ENCODE measurements at regions not wholly inside any gene's neighbourhood (a gene's known extent, or its start where the extent isn't known, plus 50 kb on each side); places are given as distances from the start of the nearest gene placed in this dataset.

DNA sequence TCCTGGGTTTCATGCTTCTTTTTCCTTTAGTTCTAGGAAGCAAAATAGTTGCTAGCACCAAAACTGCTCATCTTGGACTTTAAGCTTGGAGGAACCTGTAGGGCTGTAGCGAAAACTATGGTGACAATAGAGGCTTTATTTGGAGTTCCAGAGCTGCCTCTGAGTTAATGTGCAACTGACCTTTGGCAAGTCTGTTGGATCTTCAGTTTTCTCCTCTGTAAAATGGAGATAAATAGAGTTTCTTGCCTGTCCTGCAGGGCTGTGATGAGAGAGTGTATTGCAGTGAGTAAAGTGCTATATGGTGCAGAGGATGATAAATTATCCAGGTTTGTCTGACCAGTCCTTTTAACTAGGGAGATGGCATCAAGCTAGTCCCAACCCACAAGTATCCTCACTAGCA is 417.0 kb downstream of the MAN2A1 start:
- TF ChIP-seq POLR2AphosphoS5 (IDR thresholded peaks at IDR 0.05; ENCODE audit: low read depth, low read length) (no peak), SIN3A (IDR thresholded peaks at IDR 0.05; ENCODE audit: borderline replicate concordance, insufficient read depth, low read depth, low read length) (no peak)
- TF ChIP-seq, protein P1, sequence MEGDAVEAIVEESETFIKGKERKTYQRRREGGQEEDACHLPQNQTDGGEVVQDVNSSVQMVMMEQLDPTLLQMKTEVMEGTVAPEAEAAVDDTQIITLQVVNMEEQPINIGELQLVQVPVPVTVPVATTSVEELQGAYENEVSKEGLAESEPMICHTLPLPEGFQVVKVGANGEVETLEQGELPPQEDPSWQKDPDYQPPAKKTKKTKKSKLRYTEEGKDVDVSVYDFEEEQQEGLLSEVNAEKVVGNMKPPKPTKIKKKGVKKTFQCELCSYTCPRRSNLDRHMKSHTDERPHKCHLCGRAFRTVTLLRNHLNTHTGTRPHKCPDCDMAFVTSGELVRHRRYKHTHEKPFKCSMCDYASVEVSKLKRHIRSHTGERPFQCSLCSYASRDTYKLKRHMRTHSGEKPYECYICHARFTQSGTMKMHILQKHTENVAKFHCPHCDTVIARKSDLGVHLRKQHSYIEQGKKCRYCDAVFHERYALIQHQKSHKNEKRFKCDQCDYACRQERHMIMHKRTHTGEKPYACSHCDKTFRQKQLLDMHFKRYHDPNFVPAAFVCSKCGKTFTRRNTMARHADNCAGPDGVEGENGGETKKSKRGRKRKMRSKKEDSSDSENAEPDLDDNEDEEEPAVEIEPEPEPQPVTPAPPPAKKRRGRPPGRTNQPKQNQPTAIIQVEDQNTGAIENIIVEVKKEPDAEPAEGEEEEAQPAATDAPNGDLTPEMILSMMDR (IDR thresholded peaks at IDR 0.05) = no peak

Data from Panc1 (cell line).